ENCODE measurements at regions not wholly inside any gene's neighbourhood (a gene's known extent, or its start where the extent isn't known, plus 50 kb on each side); places are given as distances from the start of the nearest gene placed in this dataset.

DNA sequence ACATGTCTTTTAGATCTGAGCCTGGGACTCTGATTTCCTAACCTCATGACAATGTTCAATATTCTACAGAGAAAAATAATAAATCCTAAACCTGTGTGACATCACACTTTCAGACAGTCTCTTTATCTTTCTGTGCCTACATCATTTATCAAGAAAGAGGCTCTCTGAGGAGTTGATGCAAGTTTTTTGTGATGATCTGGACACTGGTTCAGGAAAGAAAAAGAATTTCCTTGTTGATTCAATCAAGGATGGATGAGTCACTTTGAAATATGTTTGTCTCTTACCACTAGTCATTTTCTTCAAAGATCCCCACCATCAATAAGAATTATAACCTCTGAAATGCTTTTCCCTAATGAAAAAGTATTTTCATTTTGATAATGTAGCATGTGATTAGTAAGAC, 404.6 kb downstream of the WDR72 start:
- H3K9ac ChIP-seq (ENCODE audit: low read length) = no peak overlapping the region

DNA sequence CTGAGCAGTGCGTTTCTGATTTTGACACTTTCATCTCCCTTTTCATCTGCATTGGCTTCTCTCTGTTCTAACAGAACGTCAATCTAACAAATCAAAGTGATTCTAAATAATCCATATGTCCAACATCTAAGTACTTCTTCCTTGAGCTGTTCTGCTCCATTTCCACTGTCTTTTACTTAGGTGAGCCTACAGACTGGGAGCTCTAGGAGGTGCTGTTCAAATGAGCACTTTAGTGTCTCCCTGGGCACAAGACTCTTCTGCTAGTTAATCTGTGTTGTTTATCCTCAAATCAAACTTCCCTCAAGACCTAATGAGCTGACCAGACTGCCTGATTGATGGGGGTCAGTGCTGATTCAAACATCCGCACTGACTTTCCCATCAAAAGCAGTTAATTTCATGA, 408.1 kb downstream of the WDR72 start:
- H3K4me2 ChIP-seq (ENCODE audit: low read depth, low read length) = no peak overlapping the region

More for the DNA sequence above, 404.6 kb downstream of the WDR72 start:
- H2AFZ ChIP-seq (ENCODE audit: low read length) = no peak overlapping the region
- H3K27me3 ChIP-seq (replicated peaks; ENCODE audit: insufficient read depth, low read length) = no peaks in the 10 kb centered on the region
- no peaks in the 10 kb centered on the region for H3K36me3 ChIP-seq (replicated peaks; ENCODE audit: insufficient read depth, low read length)
- no peaks in the 10 kb centered on the region for H3K9me2 ChIP-seq (replicated peaks; ENCODE audit: insufficient read depth, low read length)
- no peaks in the 10 kb centered on the region for H4K20me1 ChIP-seq (ENCODE audit: insufficient read depth, low read length)
- no peak overlapping the region for H3K27ac ChIP-seq (ENCODE audit: low read length)
- no peak for TF ChIP-seq EZH2 (optimal IDR thresholded peaks at IDR 0.05; ENCODE audit: low read depth, low read length)
- no peak for TF ChIP-seq EZH2phosphoT487 (IDR thresholded peaks at IDR 0.05; ENCODE audit: low read length)
- TF ChIP-seq, protein P1, sequence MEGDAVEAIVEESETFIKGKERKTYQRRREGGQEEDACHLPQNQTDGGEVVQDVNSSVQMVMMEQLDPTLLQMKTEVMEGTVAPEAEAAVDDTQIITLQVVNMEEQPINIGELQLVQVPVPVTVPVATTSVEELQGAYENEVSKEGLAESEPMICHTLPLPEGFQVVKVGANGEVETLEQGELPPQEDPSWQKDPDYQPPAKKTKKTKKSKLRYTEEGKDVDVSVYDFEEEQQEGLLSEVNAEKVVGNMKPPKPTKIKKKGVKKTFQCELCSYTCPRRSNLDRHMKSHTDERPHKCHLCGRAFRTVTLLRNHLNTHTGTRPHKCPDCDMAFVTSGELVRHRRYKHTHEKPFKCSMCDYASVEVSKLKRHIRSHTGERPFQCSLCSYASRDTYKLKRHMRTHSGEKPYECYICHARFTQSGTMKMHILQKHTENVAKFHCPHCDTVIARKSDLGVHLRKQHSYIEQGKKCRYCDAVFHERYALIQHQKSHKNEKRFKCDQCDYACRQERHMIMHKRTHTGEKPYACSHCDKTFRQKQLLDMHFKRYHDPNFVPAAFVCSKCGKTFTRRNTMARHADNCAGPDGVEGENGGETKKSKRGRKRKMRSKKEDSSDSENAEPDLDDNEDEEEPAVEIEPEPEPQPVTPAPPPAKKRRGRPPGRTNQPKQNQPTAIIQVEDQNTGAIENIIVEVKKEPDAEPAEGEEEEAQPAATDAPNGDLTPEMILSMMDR (IDR thresholded peaks at IDR 0.05; ENCODE audit: low read length) = no peak
- H3K79me2 ChIP-seq (ENCODE audit: low read length) = no peaks in the 10 kb centered on the region
- no peak for DNase-seq
- H3K4me1 ChIP-seq (ENCODE audit: low read length) = no peaks in the 10 kb centered on the region
- H3K4me2 ChIP-seq (ENCODE audit: low read depth, low read length) = no peak overlapping the region
- H3K4me3 ChIP-seq (ENCODE audit: low read length) = no peak overlapping the region
- H3K9me3 ChIP-seq (replicated peaks; ENCODE audit: insufficient read depth, low read length) = no peaks in the 10 kb centered on the region
- H3F3A ChIP-seq (ENCODE audit: insufficient read depth, low read length) = no peaks in the 10 kb centered on the region

DNA sequence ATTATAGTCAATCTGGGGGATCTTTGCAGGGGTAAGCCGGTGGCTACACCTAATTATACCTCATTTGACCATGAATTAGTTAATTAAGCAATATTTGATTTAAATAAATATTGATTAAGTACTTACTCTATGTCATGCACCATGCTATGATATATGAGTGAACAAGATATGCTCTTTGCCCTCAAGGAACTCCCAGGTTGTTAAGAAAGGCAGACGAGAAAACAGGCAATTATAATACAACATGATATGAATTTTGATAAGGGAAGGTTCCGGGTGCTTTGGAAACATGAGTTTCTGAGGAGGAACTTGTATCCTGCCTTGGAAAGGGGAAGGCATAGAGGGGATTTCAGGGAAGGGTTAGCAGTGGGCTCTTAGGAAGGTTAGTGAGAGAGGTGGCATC, 412.9 kb downstream of the WDR72 start:
- no peak for DNase-seq
- TF ChIP-seq EZH2 (optimal IDR thresholded peaks at IDR 0.05; ENCODE audit: low read depth, low read length) (no peak), EZH2phosphoT487 (IDR thresholded peaks at IDR 0.05; ENCODE audit: low read length) (no peak)
- TF ChIP-seq, protein P1 (IDR thresholded peaks at IDR 0.05; ENCODE audit: low read length) = no peak
- H3K36me3 ChIP-seq (replicated peaks; ENCODE audit: insufficient read depth, low read length) = no peaks in the 10 kb centered on the region

More for the DNA sequence above, 408.1 kb downstream of the WDR72 start:
- Histone ChIP-seq H3K4me1 (ENCODE audit: low read length) (no peaks in the 10 kb centered on the region), H3K4me3 (ENCODE audit: low read length) (no peak overlapping the region), H4K20me1 (ENCODE audit: insufficient read depth, low read length) (no peaks in the 10 kb centered on the region), H2AFZ (ENCODE audit: low read length) (no peak overlapping the region), H3K27me3 (replicated peaks; ENCODE audit: insufficient read depth, low read length) (no peaks in the 10 kb centered on the region), H3K79me2 (ENCODE audit: low read length) (no peaks in the 10 kb centered on the region), H3K36me3 (replicated peaks; ENCODE audit: insufficient read depth, low read length) (no peaks in the 10 kb centered on the region), H3K9me2 (replicated peaks; ENCODE audit: insufficient read depth, low read length) (no peaks in the 10 kb centered on the region), H3K9ac (ENCODE audit: low read length) (no peak overlapping the region), H3K27ac (ENCODE audit: low read length) (no peak overlapping the region), H3F3A (ENCODE audit: insufficient read depth, low read length) (no peaks in the 10 kb centered on the region), H3K9me3 (replicated peaks; ENCODE audit: insufficient read depth, low read length) (no peaks in the 10 kb centered on the region)
- no peak for TF ChIP-seq EZH2phosphoT487 (IDR thresholded peaks at IDR 0.05; ENCODE audit: low read length)
- TF ChIP-seq, protein P1 (IDR thresholded peaks at IDR 0.05; ENCODE audit: low read length) = no peak
- no peak for TF ChIP-seq EZH2 (optimal IDR thresholded peaks at IDR 0.05; ENCODE audit: low read depth, low read length)
- DNase-seq = no peak

More for the DNA sequence above, 412.9 kb downstream of the WDR72 start:
- H3K27ac ChIP-seq (ENCODE audit: low read length) = no peak overlapping the region
- H3K4me2 ChIP-seq (ENCODE audit: low read depth, low read length) = no peak overlapping the region
- H3K9me3 ChIP-seq (replicated peaks; ENCODE audit: insufficient read depth, low read length) = no peaks in the 10 kb centered on the region
- no peaks in the 10 kb centered on the region for H3K79me2 ChIP-seq (ENCODE audit: low read length)
- no peaks in the 10 kb centered on the region for H4K20me1 ChIP-seq (ENCODE audit: insufficient read depth, low read length)
- H3K4me1 ChIP-seq (ENCODE audit: low read length) = no peaks in the 10 kb centered on the region
- H3K4me3 ChIP-seq (ENCODE audit: low read length) = no peak overlapping the region
- no peak overlapping the region for H2AFZ ChIP-seq (ENCODE audit: low read length)
- no peaks in the 10 kb centered on the region for H3K9me2 ChIP-seq (replicated peaks; ENCODE audit: insufficient read depth, low read length)
- H3F3A ChIP-seq (ENCODE audit: insufficient read depth, low read length) = no peaks in the 10 kb centered on the region
- no peaks in the 10 kb centered on the region for H3K27me3 ChIP-seq (replicated peaks; ENCODE audit: insufficient read depth, low read length)
- no peak overlapping the region for H3K9ac ChIP-seq (ENCODE audit: low read length)

All from MM.1S (cell line).